ENCODE measurements at regions not wholly inside any gene's neighbourhood (a gene's known extent, or its start where the extent isn't known, plus 50 kb on each side); places are given as distances from the start of the nearest gene placed in this dataset.

DNA sequence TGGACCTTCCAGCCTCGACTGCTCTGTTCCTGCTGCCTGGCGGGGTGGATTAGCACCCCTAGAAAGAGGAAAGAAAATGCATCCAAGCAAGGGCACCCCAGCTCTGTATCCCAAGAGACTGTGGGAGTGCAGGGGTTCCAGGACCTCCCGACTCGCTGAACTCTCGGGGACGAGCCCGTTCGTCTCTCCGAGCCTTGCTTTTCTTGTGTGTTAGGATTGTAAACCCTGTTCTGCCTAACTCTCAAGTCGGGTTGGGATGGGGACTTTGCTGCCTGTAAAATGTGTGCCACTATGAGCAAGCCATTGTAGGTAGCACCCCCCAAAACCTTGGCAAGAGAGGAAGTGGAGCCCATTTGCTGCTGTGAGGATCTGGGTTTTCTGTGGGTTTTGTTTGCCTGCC is 73.2 kb upstream of the VRK1 start:
- no peak overlapping the region for H3K4me3 ChIP-seq (ENCODE audit: low read depth, low read length)
- DNase-seq (ENCODE audit: low read depth): no peak
- TF ChIP-seq, protein P1, sequence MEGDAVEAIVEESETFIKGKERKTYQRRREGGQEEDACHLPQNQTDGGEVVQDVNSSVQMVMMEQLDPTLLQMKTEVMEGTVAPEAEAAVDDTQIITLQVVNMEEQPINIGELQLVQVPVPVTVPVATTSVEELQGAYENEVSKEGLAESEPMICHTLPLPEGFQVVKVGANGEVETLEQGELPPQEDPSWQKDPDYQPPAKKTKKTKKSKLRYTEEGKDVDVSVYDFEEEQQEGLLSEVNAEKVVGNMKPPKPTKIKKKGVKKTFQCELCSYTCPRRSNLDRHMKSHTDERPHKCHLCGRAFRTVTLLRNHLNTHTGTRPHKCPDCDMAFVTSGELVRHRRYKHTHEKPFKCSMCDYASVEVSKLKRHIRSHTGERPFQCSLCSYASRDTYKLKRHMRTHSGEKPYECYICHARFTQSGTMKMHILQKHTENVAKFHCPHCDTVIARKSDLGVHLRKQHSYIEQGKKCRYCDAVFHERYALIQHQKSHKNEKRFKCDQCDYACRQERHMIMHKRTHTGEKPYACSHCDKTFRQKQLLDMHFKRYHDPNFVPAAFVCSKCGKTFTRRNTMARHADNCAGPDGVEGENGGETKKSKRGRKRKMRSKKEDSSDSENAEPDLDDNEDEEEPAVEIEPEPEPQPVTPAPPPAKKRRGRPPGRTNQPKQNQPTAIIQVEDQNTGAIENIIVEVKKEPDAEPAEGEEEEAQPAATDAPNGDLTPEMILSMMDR (conservative IDR thresholded peaks at IDR 0.05; ENCODE audit: low read depth, low read length): no peak

DNA sequence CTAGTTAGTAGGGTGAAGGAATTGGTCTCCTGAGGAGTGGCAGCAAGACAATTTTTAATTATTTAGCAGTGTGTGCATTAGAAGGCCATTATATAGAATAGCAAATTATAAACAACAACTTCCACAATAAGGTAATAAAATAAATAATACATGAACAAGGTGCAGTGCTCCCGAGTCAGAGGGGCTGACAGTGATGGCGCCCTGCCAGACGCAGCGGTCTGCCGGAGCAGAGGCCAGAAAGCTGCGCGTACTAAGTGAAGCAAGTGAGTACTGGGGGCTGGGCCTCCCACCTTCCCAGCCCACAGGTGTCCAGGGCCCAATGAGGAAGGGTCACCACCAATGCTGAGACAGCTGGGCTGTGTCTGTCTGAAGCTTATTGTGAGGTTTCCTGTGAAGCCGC is 72.0 kb upstream of the VRK1 start:
- no peak overlapping the region for H3K4me3 ChIP-seq (ENCODE audit: low read depth, low read length)
- TF ChIP-seq, protein P1 (conservative IDR thresholded peaks at IDR 0.05; ENCODE audit: low read depth, low read length): no peak
- no peak for DNase-seq (ENCODE audit: low read depth)

DNA sequence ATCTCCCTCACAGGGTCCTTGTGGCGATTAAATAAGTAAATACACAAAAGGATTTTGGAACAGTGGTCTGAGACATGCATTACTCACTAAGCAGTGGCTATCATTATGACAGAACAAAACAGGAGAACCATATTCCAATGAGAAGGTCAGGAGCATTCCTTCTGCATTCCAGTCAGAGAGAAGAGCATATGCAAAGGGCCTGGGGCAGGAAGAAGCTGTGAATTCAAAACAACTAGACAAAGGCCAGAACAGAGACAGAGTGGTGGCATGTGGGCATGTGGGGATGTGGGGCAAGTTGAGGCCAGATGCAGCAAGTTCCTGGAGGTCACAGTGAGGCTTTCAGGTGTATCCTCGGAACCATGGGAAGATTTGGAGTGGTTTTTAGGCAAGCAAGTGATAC is 70.1 kb upstream of the VRK1 start:
- no peak for DNase-seq (ENCODE audit: low read depth)
- H3K4me3 ChIP-seq (ENCODE audit: low read depth, low read length): no peak overlapping the region
- TF ChIP-seq, protein P1 (conservative IDR thresholded peaks at IDR 0.05; ENCODE audit: low read depth, low read length): no peak

DNA sequence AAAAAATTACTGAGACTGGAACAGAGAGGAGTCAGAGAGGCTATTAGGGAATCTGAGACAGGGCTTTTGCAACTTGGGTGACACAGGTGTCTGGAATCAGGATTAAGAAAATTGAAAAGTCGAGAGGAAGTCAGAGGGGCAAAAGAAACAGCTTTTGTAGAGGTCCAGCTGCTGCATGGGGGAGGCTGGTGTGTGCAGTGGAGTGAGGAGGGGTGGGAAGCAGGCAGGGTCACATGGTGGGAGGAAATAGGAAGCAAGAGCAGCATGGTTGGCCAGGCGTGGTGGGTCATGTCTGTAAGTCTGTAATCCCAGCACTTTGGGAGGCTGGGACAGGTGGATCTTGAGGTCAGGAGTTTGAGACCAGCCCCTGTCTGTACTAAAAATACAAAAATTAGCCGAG is 69.7 kb upstream of the VRK1 start:
- no peak overlapping the region for H3K4me3 ChIP-seq (ENCODE audit: low read depth, low read length)
- TF ChIP-seq, protein P1 (conservative IDR thresholded peaks at IDR 0.05; ENCODE audit: low read depth, low read length): no peak
- DNase-seq (ENCODE audit: low read depth): no peak

DNA sequence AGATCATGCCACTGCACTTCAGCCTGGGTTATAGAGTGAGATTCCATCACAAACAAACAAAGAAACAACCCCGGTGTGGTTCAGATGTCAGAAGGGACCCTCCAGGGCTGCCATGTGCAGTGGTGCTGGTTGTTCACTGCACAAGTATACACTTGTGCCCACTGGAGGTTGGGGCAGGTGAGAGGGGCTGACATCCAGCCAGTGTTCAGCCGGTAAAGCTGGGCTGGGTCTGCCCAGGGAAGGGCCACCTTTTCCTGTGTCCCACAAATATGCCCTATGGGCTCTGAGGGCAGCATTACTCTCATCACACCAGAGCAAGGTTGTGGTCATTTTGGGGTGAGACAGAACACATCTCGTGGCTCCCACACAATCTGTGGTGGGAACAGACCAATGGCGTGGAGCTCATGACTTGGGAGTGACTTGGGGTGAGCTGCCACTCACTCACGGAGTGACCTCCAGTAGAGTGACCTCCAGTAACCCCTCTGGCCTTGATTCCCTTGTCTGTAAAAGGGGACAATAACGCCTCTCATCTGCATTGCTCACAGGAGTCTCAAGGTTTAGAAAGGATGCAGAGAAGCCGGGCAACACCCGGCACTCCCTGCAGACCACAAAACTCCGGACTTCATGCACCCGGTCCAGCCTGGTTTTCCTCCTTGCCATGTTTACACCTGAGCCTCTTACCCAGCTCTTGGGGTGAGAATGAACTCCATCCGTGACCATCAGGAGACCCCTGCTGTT is 69.0 kb upstream of the VRK1 start:
- H3K4me3 ChIP-seq (ENCODE audit: low read depth, low read length): no peak overlapping the region
- TF ChIP-seq, protein P1 (conservative IDR thresholded peaks at IDR 0.05; ENCODE audit: low read depth, low read length): no peak
- DNase-seq (ENCODE audit: low read depth): no peak

DNA sequence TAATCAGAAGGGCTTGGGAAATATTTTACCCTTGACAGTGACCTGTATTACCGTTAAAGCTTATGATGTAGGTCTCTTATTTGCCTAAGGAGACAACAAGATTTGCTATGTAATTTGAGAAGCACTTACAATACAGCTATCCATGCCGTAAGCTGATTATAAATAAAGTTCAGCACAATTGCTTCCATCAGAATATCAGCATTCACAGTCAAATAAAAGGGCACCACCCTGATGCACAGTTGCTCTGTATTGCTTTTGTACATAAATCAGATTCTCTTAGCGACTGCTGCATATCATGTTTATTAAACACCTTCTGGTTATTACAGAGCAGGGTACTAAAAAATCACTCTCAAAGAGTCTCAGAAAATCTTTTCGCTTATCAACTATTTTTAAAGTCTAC is 67.3 kb upstream of the VRK1 start:
- H3K4me3 ChIP-seq (ENCODE audit: low read depth, low read length): no peak overlapping the region
- TF ChIP-seq, protein P1 (conservative IDR thresholded peaks at IDR 0.05; ENCODE audit: low read depth, low read length): no peak
- no peak for DNase-seq (ENCODE audit: low read depth)

DNA sequence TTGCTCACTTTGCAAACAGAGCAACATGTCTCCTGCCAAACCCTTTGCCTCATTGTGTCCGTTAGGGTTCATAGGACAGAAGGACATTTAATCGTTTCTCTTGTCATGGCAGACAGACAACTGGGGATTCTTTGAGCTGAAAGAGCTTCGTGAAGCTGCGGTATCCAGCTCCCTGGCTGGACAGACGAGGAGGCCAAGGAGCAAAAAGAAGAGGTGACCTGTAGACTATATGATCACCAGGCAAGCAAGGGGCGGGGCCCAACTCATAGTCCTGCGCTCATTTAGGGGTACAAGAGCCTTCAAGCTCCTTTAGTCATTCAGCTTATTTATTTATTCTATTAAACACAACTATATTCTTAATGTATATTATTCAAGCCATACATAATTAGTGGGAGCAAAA is 66.8 kb upstream of the VRK1 start:
- no peak overlapping the region for H3K4me3 ChIP-seq (ENCODE audit: low read depth, low read length)
- TF ChIP-seq, protein P1 (conservative IDR thresholded peaks at IDR 0.05; ENCODE audit: low read depth, low read length): no peak
- no peak for DNase-seq (ENCODE audit: low read depth)
